ENCODE measurements at regions not wholly inside any gene's neighbourhood (a gene's known extent, or its start where the extent isn't known, plus 50 kb on each side); places are given as distances from the start of the nearest gene placed in this dataset.

DNA sequence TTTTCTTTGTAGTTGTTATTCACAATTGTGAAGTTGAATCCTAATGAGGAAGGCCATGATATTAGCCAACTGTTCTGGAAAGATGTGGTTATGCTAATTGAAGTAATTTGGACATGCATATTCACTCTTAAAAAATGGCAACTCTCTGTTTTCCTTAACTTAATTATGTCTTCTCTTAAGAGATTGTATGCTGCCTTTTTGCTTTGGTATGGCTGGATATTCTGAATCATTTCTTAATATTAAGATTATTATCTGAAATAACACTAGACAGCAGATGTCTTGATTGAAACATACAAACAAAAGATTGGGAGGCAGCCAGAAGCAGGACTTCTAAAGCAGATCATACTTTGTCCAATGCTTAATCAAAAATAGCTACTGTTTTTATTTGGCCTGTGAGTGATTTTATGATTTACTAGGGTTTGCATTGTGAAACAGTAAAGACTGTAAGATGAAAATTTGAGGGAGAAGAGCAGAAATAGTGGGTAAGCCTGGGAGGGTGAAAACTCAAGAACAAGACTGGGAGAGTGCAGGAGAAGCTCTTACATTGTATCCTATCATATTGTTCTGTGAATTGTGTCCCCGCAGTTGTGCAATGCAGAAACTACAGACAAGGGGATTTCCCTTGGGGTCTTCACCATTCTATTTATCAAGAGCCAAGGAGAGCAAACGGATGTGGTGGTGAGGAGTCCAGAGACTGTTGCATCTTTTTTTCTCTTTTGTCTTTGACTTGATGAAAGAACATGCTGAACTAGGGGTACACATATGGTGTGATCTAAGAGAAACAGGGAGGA is 554.8 kb downstream of the TUSC7 start (continued):
- no peak for TF ChIP-seq RBFOX2 (IDR thresholded peaks at IDR 0.05; ENCODE audit: low read depth, low read length)
- TF ChIP-seq, protein P1, sequence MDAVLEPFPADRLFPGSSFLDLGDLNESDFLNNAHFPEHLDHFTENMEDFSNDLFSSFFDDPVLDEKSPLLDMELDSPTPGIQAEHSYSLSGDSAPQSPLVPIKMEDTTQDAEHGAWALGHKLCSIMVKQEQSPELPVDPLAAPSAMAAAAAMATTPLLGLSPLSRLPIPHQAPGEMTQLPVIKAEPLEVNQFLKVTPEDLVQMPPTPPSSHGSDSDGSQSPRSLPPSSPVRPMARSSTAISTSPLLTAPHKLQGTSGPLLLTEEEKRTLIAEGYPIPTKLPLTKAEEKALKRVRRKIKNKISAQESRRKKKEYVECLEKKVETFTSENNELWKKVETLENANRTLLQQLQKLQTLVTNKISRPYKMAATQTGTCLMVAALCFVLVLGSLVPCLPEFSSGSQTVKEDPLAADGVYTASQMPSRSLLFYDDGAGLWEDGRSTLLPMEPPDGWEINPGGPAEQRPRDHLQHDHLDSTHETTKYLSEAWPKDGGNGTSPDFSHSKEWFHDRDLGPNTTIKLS (IDR thresholded peaks at IDR 0.05; ENCODE audit: borderline replicate concordance, low read depth) = no peak
- TF ChIP-seq FOXM1 (IDR thresholded peaks at IDR 0.05; ENCODE audit: low read depth) = no peak
- TF ChIP-seq FOXM1 (CRISPR knock-in tag; IDR thresholded peaks at IDR 0.05; ENCODE audit: low read depth) = no peak
- no peak for TF ChIP-seq ZNF717 (CRISPR knock-in tag; IDR thresholded peaks at IDR 0.05)
- no peak for TF ChIP-seq ZFP1 (CRISPR knock-in tag; IDR thresholded peaks at IDR 0.05)
- no peak for TF ChIP-seq GTF2E2 (tag; IDR thresholded peaks at IDR 0.05)
- TF ChIP-seq, protein P2, sequence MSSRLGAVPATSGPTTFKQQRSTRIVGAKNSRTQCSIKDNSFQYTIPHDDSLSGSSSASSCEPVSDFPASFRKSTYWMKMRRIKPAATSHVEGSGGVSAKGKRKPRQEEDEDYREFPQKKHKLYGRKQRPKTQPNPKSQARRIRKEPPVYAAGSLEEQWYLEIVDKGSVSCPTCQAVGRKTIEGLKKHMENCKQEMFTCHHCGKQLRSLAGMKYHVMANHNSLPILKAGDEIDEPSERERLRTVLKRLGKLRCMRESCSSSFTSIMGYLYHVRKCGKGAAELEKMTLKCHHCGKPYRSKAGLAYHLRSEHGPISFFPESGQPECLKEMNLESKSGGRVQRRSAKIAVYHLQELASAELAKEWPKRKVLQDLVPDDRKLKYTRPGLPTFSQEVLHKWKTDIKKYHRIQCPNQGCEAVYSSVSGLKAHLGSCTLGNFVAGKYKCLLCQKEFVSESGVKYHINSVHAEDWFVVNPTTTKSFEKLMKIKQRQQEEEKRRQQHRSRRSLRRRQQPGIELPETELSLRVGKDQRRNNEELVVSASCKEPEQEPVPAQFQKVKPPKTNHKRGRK (tag; IDR thresholded peaks at IDR 0.05) = no peak
- TF ChIP-seq, protein P3, sequence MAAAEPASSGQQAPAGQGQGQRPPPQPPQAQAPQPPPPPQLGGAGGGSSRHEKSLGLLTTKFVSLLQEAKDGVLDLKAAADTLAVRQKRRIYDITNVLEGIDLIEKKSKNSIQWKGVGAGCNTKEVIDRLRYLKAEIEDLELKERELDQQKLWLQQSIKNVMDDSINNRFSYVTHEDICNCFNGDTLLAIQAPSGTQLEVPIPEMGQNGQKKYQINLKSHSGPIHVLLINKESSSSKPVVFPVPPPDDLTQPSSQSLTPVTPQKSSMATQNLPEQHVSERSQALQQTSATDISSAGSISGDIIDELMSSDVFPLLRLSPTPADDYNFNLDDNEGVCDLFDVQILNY (CRISPR knock-in tag; IDR thresholded peaks at IDR 0.05) = no peak

Data from K562 (cell line).